Sigmoid colon (tissue), 4 donors: ENCODE measurements at regions not wholly inside any gene's neighbourhood (a gene's known extent, or its start where the extent isn't known, plus 50 kb on each side); places are given as distances from the start of the nearest gene placed in this dataset.

Experiments
- CTCF ChIP-seq, 4 experiments: fragments of 450-650 bp in 3 of 4; fragments of 200-600 bp in 1 of 4; IDR thresholded peaks; one replicate each; pipeline ENCODE4 v1.5.1; 2016 to 2019; ENCODE audit warnings: antibody characterized with exemption in 4 of 4, mild to moderate bottlenecking in 3 of 4, moderate library complexity in 2 of 4
- POLR2A ChIP-seq, 2 donors: fragments of 450-650 bp; IDR thresholded peaks; one replicate each; pipeline ENCODE4 v1.6.1; 2016; ENCODE audit warnings: antibody characterized with exemption in 2 of 2, mild to moderate bottlenecking in 2 of 2, moderate library complexity in 2 of 2
- POLR2AphosphoS5 ChIP-seq, 4 donors: sonication (generic); formaldehyde crosslinking; IDR thresholded peaks; one replicate each; pipeline ENCODE4 v1.6.1; 2017; ENCODE audit warnings: antibody characterized with exemption in 4 of 4

DNA sequence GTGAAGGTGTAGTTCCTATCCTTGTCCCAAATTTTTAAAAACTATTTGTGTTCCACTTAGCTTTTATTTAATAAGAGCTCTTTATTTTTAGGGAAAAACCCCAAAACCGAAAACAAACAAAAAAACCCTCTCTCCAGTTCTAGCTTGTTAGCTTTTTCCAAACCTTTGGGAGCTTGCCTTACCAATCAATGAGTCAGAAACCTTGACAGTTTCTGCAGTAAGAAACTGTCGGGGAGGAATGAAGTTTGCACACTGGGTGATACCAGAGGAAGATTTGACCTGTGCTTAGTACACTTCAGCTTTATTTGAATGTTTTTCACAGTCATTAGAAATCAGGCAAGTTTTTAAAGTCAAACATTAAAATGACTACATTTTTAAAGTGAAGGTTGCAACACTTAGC, 105.0 kb downstream of the FAT3 start:
- no peak for TF ChIP-seq POLR2A (IDR thresholded peaks at IDR 0.05)
- TF ChIP-seq CTCF (IDR thresholded peaks at IDR 0.05) = no peak
- TF ChIP-seq POLR2AphosphoS5 (IDR thresholded peaks at IDR 0.05) = no peak
